AG04449 (cell line): ENCODE measurements at regions not wholly inside any gene's neighbourhood (a gene's known extent, or its start where the extent isn't known, plus 50 kb on each side); places are given as distances from the start of the nearest gene placed in this dataset.

Experiments used
- CTCF ChIA-PET: fragments of 350-600 bp; formaldehyde crosslinking; extraction: SDS; loops from one replicate; lab custom pipeline; 2021; ENCODE audit warnings: antibody characterized with exemption; lab: Yijun Ruan, JAX
- POLR2A ChIA-PET: fragments of 400-600, 350-600 bp; formaldehyde crosslinking; extraction: SDS; loops from one replicate; lab custom pipeline; 2020; ENCODE audit warnings: antibody characterized with exemption, inconsistent platforms; lab: Yijun Ruan, JAX
- DNase-seq: peaks from one replicate; pipeline ENCODE4 v3.0.0-alpha.2; 2010; ENCODE audit warnings: low read depth, low spot score
- H3K4me3 ChIP-seq: 2 replicates; pipeline ENCODE4 v1.5.1; 2011; ENCODE audit warnings: low read depth, mild to moderate bottlenecking, control low read depth, low read length
- CTCF ChIP-seq: IDR thresholded peaks from one replicate; pipeline ENCODE4 v1.5.1; 2011; ENCODE audit warnings: mild to moderate bottlenecking, moderate library complexity, low read length, control low read depth, inconsistent platforms; ENCODE audit not compliant: insufficient read depth; ENCODE audit errors: missing control alignments

DNA sequence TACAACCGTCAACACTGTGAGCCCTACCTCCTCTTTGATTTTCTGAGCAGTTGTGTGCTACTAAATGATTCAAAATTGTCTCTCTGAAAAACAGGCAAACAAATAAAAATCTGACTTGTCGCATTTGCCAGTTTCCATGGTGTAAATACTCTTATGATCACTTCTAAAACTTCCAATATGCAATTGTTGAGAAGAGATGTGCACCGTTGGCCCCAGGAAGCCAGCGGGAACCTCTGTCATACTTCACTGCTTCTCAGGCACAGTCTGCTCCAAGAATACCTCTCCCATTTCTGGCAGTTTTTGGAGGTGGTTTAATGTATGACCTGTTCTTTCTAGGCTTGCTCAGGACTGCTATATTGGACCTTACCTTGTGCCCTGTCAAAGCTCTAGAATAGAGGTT, 196.0 kb upstream of the NCAM2 start:
- DNase-seq: no peak
- TF ChIP-seq CTCF: no peak
- ChIA-PET CTCF (no interaction called here), POLR2A (no interaction called here)
- H3K4me3 ChIP-seq: no peak overlapping the region

- DNase-seq: no peak
- ChIA-PET CTCF (no interaction called here), POLR2A (no interaction called here)
- no peak overlapping the region for H3K4me3 ChIP-seq
- TF ChIP-seq CTCF: no peak
These were observed 195.5 kb upstream of the NCAM2 start for GRCh38 chr21:20802631-20803260.

GRCh38 chr21:20811702-20812101, 186.5 kb upstream of the NCAM2 start:
- no peak overlapping the region for H3K4me3 ChIP-seq
- TF ChIP-seq CTCF: no peak
- CTCF ChIA-PET: no interaction called here
- no peak for DNase-seq
- POLR2A ChIA-PET: no interaction called here

- POLR2A ChIA-PET: no interaction called here
These were observed 184.1 kb upstream of the NCAM2 start for GRCh38 chr21:20814090-20814489.

DNA sequence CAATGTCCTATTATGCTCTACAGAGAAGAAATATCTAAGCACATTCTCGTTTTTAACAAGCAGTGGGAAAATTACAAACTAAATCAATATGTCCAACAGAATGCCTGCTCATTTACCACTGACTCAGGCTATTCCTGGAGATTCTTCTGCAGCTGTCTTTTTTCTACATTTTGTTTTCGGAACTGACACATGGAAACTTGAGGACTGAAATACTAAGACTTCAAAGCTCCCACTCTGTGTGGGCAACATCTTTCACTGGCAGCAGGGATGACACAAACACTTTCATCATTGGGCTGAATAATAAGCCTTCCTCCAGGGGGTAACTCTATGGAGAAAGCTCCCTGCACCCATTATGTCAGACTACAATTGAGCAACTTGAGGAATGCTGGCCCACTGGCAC, 175.5 kb upstream of the NCAM2 start:
- no peak for DNase-seq
- ChIA-PET CTCF (no interaction called here), POLR2A (no interaction called here)
- H3K4me3 ChIP-seq: no peak overlapping the region
- TF ChIP-seq CTCF: no peak

More at GRCh38 chr21:20814090-20814489, 184.1 kb upstream of the NCAM2 start:
- no peak for DNase-seq
- no peak for TF ChIP-seq CTCF
- no peak overlapping the region for H3K4me3 ChIP-seq
- CTCF ChIA-PET: no interaction called here

DNA sequence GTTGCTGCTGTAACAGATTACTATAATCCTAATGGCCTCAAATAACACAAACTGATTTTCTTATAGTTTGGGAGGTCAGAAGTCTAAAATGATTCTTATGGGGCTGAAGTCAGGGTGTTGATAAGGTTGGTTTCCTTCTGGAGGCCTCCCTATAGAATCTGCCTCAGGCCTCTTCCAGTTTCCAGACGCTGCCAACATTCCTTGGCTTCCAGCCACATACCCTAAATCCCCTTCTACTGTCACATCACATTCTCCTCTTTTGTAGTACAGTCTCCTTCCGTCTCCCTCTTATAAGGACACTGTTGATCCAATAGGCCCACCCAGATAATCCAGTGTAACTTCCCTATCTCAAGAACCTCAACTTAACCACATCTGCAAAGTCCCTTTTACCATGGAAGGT, 145.3 kb upstream of the NCAM2 start:
- CTCF ChIA-PET: no interaction called here
- TF ChIP-seq CTCF: no peak
- POLR2A ChIA-PET: no interaction called here
- no peak for DNase-seq
- H3K4me3 ChIP-seq: no peak overlapping the region
